ENCODE measurements at regions not wholly inside any gene's neighbourhood (a gene's known extent, or its start where the extent isn't known, plus 50 kb on each side); places are given as distances from the start of the nearest gene placed in this dataset.
"Not testable (repeated sequence)": the region's sequence is repeated elsewhere in the genome, so short reads cannot be mapped to it uniquely, and the experiment has no call there.

DNA sequence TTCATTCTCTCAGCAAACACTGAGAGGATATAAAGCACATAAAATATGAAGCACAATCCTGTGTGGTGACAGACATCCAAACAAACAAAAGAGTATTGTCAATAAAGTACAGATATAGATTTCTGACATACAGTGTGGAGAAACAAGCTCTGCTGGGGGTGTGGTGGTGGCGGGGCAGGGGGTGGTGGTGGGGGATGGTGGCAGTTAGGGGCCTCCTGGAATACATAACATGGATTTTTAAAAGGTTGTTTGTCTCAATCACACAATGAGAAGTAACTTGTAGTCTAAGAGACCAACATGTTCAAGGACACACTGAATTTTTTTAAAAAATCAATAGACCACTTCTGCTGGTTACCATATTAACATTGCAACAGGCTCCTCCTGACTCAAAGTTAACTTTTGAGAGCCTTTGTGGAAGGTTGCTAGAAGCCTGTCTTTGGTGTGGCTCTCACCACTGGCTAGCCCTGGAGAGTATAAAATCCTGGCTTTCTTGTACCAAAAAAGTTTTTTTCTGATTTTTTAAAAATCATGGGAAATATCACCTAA is 1197.4 kb downstream of the SUCLG1 start:
- no peak for DNase-seq

DNA sequence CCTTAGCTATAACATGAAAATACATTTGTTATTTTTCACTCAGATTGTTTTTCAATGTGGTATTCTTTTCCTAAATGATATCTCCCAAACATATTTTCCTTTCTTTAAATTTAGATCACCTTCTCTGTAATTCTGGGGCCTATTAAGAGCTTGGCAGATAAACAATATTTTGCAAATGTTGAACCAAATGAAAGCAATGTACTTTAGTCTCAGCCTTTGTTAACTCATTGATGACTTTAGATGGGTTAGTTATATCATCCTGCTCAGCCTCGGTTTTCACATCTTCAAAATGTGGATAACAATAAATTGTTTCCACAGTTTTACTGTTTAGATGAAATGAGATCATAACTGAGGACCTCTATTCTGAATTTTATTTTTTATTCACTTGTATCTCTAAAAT is 1205.2 kb downstream of the SUCLG1 start:
- DNase-seq: no peak

DNA sequence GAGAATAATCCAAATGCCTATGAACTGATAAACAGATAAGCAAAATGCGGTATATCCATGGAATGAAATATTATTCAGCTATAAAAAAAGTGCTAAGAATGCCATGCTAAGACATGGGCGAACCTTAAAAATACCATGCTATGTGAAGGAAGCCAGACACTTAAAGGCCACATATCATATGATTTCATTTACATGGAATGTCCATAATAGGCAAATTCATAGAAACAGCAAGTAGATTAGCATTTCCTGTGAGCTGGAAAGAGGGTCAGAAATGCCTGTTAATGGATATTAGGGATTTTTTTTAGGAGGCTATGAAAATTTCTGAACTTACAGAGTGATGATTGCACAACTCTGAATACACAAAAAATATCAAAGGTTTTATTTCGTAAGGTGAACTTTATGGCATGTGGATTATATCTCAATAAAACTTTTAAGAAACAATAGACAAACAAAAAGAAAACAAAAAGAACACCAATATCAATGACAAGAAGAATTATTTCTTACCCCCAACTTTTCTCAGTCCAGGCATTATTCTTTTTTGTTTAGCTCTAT is 1207.7 kb downstream of the SUCLG1 start:
- no peak for DNase-seq

DNA sequence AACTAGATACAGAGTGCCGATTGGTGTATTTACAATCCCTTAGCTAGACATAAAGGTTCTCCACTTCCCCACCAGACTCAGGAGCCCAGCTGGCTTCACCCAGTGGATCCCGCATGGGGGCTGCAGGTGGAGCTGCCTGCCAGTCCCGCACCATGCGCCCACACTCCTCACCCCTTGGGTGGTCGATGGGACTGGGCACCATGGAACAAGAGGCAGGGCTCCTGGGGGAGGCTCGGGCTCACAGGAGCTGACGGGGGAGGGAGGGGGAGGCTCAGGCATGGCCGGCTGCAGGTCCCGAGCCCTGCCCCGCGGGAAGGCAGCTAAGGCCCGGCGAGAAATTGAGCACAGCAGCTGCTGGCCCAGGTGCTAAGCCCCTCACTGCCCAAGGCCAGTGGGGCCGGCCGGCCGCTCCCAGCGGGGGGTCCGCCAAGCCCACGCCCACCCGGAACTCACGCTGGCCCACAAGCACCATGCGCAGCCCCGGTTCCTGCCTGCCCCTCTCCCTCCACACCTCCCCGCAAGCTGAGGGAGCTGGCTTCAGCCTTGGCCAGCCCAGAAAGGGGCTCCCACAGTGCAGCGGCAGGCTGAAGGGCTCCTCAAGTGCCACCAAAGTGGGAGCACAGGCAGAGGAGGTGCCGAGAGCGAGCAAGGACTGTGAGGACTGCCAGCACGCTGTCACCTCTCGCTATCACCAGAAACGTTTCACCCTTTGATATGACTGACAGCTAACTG is 1213.1 kb downstream of the SUCLG1 start:
- not testable (repeated sequence) for DNase-seq

DNA sequence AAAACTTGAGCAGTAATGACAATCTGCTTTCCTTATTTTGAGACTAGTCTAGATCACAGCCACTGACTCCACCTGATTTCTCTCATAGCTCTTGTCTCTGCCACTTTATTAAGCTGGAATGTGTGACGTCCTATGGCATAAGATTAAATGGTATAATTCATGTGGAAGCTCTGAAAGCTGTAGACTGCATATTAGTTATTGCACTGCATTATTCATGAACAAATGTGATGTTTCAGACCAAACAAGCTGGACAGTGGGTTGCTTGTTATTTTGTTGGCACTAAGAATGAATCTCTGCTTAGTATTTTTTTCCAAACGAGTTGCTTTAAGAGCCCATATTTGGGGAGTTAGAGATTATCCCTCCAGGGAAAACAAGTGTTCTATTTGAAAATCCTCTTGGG is 1218.5 kb downstream of the SUCLG1 start:
- DNase-seq: no peak

DNA sequence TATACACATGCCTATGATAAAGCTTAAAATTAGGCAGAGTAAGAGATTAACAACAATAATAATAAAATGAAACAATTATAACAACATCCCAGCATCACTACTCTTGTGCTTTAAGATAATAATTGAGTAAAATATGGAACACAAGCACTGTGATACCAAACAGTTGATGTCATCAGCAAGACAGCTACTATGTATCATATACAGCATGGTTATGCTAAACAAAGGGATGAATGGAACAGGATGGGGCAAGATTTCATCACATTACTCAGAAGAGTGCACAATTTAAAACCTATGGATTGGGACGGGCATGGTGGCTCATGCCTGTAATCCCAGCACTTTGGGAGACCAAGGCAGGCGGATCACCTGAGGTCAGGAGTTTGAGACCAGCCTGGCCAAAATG is 1221.0 kb downstream of the SUCLG1 start:
- DNase-seq: no peak

DNA sequence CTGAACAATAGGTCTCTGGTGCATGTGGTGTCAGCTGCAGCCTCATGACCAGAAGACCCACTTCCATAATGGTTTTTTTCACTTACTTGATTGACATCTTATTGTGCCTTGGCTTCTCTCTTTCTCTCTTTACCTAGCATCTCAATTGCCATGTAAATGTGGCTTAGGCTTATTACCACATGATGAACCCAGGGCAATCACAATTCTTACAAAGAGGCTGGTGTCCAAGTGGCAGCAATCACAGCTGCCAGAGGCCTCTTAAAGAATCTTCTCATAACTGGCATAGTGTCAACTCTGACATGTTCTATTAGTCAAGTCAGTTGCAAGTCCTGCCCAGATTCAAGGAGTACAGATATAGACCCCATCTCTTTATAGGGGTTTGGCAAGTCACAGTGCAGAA is 1224.8 kb downstream of the SUCLG1 start:
- no peak for DNase-seq

DNA sequence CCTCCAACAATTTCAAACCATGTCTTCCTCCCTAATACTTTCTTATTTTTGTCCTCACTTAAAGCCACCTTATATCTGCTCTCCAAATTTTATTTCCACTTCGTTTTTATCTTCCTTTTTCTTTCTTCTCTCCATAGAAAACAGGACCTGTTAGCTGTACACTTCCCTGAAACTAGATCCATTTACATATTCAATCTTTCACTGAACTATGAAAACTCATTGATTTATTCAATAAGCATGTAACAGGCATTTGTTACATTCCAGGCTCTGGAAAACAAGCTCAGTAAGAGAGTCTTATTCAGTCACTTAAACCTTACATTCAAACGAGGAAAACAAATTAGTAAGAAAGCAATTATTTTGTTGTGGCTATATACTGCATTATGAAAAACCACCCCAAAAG is 1225.3 kb downstream of the SUCLG1 start:
- DNase-seq: no peak

DNA sequence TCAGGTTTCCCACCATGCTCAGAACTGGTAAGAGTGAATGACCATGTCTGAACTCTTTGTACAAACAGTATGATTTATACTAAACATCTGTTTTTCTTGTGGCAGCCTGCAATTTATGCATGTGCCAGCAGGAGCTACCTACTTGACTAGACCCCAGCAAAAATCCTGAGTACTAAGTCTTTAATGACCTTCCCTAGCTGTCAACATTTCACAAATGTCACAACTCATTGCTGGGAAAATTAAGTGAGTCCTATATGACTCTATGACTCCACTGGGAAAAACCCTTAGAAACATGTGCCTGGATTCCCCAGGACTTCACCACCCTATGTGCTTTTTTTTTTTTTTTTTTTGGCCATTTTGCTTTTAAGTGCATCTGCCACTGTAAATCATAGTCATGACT is 1225.8 kb downstream of the SUCLG1 start:
- no peak for DNase-seq

DNA sequence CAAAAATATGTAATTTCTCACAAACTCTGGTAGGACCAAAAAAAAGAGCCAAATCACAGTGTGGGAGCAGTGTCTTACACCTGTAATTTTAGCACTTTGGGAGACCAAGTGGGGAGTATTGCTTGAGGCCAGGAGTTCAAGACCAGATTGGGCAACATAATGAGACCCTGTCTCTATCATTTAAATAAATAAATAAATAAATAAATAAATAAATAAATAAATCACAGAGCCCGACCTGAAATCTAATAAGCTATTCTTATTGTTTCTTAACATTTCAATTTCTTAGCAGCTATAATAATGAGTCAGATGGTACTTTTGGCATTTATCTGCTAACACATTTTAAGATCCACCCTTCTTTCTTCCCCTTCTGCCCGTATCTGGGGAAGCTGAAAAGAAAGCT is 1229.6 kb downstream of the SUCLG1 start:
- no peak for DNase-seq

DNA sequence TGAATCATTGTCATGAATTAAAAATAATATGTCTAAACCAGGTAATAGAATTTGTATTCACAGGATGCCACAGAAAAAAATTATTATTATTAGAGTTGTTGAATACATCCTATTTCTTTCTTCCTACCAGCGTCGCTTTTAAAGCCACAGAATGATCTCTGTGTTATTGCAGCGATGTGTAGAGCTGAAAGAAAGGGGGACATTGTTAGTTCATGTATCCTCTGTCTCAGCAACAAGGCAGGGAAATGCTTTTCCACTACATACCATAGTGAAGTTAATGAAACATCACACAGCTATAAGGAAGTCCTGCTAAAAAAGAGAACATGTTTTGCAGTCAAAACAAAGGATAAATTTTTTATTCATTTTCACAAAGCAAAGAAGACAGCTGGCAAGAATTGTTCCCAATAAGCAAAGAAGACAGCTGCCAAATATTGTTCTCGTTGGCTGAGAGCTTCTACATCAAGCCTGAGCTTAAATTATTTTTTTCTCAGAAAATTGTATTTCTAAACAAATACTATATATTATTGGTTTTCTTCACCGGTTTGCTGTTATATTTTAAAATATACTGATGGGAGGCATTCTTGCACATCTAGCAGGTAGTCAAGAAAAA is 1234.4 kb downstream of the SUCLG1 start:
- no peak for DNase-seq

DNA sequence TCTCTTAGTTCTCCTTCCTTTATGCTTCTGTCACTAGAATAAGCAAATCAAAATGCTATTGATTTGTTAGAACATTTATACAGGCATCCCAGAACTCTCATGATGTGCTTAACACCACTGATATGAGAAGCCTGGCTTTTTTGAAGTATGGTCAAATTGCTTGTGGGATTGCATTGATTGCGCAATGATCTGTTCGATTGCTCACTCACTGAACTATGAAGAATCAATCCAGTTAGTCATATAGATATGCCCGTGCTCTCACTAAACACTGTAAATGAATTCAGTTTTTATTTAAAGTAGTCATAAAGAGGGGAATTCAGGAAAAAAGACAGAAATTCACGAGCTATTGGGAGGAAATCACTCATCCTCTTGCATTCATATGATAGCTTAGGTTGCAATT is 1237.8 kb downstream of the SUCLG1 start:
- no peak for DNase-seq

DNA sequence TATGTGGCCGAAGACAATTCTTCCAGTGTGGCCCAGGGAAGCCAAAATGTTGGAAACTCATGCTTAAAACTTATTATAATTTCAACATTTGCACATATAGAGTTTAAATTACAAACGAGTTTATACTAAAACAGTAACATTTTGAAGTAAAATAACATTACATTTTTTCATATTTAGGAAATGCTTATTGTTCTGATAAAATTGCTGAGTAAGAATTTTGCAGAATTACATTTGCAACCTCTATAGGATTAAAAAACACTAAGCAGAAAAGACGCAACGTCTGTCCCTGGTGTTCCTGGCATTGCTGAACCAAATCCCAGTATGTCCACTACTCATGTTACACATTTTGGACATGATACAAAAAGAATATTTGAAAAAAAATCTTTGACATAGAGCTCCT is 1241.2 kb downstream of the SUCLG1 start:
- DNase-seq: no peak

DNA sequence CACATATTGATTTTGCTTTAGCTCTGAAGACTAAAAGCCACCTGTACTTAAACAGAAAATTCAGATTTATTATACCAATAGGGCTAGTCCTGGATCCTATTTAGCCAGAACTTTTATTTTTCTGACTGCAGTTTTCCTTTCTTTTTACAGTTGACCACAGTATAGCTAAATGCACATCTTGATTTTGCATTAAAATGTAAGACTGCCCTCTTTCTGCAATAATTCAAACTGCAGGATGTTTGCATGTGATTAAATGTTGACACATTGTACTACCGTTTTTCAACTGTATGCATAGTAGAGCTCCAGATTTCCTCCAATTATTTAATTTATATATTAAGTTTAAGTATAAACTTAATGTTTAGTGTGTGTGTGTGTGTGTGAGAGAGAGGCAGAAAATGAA is 1262.9 kb downstream of the SUCLG1 start:
- DNase-seq: peak; percentile 23

DNA sequence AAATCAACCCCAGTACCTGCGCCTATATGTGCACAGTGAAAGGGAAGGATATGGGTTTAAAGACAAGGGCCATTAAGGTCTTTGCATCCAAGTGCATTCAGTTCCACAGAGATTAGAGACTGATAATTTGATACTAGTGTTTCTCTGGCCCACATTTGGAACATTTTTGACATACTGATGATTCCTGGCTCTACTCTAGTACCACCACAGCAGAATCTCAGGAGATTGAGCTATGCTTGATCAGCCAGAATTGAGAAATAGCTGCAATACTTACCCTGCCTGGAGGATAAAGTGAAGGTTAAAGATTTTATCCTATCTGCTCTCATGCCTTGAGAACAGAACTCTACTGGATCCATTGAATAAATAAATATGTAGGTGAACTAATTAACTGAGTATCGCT is 1267.8 kb downstream of the SUCLG1 start:
- no peak for DNase-seq

DNA sequence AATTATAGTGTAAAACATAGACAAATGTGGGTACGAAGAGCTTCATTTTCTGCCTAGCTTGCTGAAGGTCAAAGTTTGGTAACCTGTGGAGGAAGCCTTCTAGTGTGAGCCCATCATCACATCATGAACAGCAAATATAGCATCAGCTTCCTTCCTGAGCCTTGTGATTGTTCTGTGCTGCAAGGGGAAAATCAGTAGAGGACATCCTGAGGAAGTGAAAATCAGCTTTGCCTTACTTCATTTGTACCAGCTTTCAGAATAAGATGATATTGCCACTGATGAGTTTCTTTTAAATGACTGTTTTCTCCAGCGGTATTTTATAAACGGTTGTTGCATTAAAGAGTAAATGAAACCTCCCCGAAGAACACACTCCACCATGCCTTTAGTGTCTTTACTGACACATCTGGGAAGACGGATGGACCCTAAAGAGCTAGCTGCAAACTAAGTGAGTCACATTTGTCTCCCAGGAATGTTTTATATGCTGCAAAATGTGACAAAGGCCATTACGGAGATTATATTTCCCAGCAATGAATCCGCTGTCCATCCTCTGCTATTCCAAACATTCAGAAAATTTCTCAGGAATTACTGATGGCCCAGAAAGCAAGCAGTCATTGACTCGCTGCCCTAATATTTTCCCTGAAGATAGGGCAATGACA is 1272.8 kb downstream of the SUCLG1 start:
- no peak for DNase-seq

DNA sequence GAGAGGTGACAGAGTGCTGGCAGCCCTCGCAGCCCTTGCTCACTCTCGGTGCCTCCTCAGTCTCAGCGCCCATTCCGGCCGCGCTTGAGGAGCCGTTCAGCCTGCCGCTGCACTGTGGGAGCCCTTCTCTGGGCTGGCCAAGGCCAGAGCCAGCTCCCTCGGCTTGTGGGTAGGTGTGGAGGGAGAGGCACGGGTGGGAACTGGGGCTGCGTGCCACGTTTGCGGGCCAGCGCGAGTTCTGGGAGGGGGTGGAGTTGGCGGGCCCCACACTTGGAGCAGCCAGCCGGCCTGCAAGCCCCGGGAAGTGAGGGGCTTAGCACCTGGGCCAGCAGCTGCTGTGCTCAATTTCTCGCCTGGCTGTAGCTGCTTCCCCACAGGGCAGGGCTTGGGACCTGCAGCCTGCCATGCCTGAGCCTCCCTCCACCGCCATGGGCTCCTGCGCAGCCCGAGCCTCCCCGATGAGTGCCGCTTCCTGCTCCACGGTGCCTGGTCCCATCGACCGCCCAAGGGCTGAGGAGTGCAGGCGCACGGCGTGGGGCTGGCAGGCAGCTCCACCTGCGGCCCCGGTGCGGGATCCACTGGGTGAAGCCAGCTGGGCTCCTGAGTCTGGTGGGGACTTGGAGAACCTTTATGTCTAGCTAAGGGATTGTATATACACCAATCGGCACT is 1278.1 kb downstream of the SUCLG1 start:
- DNase-seq: not testable (repeated sequence)

DNA sequence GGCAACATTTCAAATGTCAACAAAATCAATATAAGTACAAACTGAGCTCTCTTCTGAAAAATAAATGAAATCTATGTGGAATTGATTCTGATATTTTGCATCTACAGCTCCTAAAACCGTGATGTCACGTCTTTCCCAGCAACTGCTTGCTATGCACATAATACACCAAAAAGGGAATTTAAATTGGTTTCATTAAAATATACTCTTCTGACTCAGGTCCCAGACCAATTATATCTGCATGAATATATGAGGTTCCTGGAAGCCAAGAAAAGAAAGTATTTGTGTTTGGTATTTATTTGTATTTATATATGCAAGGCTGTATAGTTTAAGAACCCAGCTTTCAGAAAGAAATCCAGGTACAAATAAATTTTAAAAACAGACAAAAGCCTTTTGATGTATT is 1282.5 kb downstream of the SUCLG1 start:
- DNase-seq: no peak

DNA sequence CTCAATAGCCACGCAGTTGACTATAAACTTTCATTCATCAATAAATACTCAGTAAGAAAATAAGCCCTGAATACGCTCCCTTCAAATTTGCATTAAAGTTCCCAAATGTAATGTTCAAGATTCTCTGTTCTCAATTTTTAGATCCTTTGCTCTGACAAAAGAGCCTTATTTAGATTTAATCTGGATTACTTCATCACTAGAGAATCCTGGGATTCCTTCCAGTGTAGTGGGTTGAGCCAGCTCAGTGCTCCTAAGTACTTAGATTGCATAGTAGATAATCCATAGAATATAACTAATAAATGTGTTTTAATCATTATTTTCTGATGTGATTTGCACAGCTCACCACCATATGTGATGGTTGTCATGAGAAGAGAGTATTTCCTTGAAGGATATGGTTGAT is 1286.2 kb downstream of the SUCLG1 start:
- DNase-seq: peak; percentile 41

DNA sequence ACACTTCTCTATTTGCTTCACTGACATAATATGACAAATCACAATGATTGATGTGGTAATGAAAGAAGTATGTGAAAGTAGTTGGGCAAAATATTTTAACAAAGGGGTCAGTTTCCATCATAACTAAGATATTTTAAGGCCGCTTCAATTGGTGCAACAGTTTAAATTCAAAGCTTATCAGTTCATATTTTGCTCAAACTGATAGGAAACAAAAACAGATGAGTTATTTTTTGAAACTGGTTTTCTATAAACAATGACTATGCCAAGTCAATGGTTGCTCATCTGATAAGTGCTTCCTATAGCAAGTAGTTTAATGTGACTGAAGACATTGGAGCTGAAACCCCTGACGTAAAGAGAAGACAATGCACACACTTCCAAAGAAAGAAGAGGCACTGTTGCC is 1290.7 kb downstream of the SUCLG1 start:
- no peak for DNase-seq

DNA sequence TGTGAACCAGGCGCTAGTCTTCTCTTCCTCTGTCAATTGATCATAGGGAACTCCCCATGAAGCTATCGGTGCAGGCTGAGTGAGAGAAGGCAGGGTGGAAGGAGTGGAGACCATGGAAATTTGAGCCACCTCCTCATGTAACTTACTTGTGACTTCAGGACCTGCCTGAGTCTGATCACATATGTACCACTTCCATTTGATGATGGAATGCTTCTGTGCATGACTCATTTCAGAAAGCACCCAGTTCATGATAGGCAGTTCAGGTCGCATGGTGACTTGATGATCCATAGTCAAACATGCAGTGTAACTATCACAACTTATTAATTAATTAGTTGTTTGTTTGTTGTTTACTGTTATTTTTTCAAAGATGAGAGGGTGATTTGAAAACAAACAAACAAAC is 1296.7 kb downstream of the SUCLG1 start:
- DNase-seq: no peak

DNA sequence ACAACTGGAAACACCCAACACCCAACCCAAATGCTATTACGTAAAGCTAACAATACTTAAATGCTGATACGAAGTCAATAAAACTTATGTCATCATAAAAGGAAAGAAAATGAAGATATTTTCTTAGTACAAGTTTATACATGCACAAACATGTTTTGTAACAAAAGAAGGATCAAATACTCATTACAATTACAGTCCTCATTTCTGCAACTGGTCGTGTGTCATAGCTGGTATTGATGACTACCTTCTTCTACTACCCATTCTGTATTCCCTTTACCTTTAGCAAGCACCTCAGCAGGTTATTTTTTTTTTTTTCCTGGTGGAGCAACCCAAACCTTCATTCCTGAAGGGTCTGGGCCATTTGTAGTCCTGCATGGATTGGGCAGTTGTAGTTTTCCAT is 1298.5 kb downstream of the SUCLG1 start:
- DNase-seq: no peak

Data from muscle of arm (tissue), 1 donor.